ENCODE measurements at regions not wholly inside any gene's neighbourhood (a gene's known extent, or its start where the extent isn't known, plus 50 kb on each side); places are given as distances from the start of the nearest gene placed in this dataset.

GRCh38 chr1:60746278-60746791, 336.0 kb upstream of the NFIA start:
- Histone ChIP-seq H3K4me3 (ENCODE audit: low read depth, low read length) (no peak overlapping the region), H3K9me3 (ENCODE audit: control insufficient read depth, insufficient read depth, low read depth, low read length) (no peaks in the 10 kb centered on the region), H3K27ac (ENCODE audit: extremely low read depth, low read depth, low read length) (no peak overlapping the region), H3K36me3 (ENCODE audit: control insufficient read depth in 2 of 2, insufficient read depth in 1 of 2, low read length in 2 of 2) (no peaks in the 10 kb centered on the region), H3K4me1 (ENCODE audit: control insufficient read depth, insufficient read depth, low read length) (no peaks in the 10 kb centered on the region)
- TF ChIP-seq ZNF513 (tag by site-specific recombination; IDR thresholded peaks at IDR 0.05) (no peak), ZNF549 (tag by site-specific recombination; IDR thresholded peaks at IDR 0.05) (no peak), ZNF571 (tag by site-specific recombination; IDR thresholded peaks at IDR 0.05) (no peak), ZNF704 (tag by site-specific recombination; IDR thresholded peaks at IDR 0.05) (no peak), ZNF510 (tag by site-specific recombination; IDR thresholded peaks at IDR 0.05; ENCODE audit: insufficient replicate concordance) (no peak), ZNF155 (tag by site-specific recombination; IDR thresholded peaks at IDR 0.05) (no peak), SP7 (tag by site-specific recombination; IDR thresholded peaks at IDR 0.05) (no peak)
- ChIA-PET CTCF (no interaction called here), POLR2A (no interaction called here)

- no peak for TF ChIP-seq TCF7L2 (IDR thresholded peaks at IDR 0.05; ENCODE audit: borderline replicate concordance, low read depth, low read length)
- TF ChIP-seq ZFP69B (tag by site-specific recombination; IDR thresholded peaks at IDR 0.05): no peak
- TF ChIP-seq ZNF280D (tag by site-specific recombination; IDR thresholded peaks at IDR 0.05): no peak
- TF ChIP-seq ZNF302 (tag by site-specific recombination; IDR thresholded peaks at IDR 0.05; ENCODE audit: low read depth): no peak
- no peak for TF ChIP-seq ZNF785 (tag by site-specific recombination; IDR thresholded peaks at IDR 0.05)
- no peak for TF ChIP-seq ZNF174 (tag by site-specific recombination; IDR thresholded peaks at IDR 0.05)
- TF ChIP-seq ZNF747 (tag by site-specific recombination; IDR thresholded peaks at IDR 0.05): no peak
- TF ChIP-seq ZNF529 (tag by site-specific recombination; IDR thresholded peaks at IDR 0.05; ENCODE audit: insufficient replicate concordance): no peak
- no peak for TF ChIP-seq ZNF555 (tag by site-specific recombination; conservative IDR thresholded peaks at IDR 0.05)
- TF ChIP-seq ZNF311 (tag by site-specific recombination; IDR thresholded peaks at IDR 0.05; ENCODE audit: borderline replicate concordance): no peak
- no peak for TF ChIP-seq ATF2 (tag by site-specific recombination; IDR thresholded peaks at IDR 0.05; ENCODE audit: low read depth)
- TF ChIP-seq ZNF596 (tag by site-specific recombination; IDR thresholded peaks at IDR 0.05): no peak
- no peak for TF ChIP-seq ZBTB8A (tag by site-specific recombination; IDR thresholded peaks at IDR 0.05)
- no peak for TF ChIP-seq TSHZ1 (tag by site-specific recombination; IDR thresholded peaks at IDR 0.05; ENCODE audit: borderline replicate concordance)
- TF ChIP-seq GLIS1 (tag by site-specific recombination; IDR thresholded peaks at IDR 0.05): no peak
- no peak for TF ChIP-seq ZNF239 (tag by site-specific recombination; IDR thresholded peaks at IDR 0.05)
- ChIA-PET POLR2A (no interaction called here), CTCF (interaction anchor here (1.9 kb wide), 1 partner anchor 19 kb away, joined by 4 read pairs; no protein-coding TSS in a partner anchor)
- Histone ChIP-seq H3K4me1 (ENCODE audit: control insufficient read depth, insufficient read depth, low read length) (no peaks in the 10 kb centered on the region), H3K27ac (ENCODE audit: extremely low read depth, low read depth, low read length) (no peak overlapping the region), H3K36me3 (ENCODE audit: control insufficient read depth in 2 of 2, insufficient read depth in 1 of 2, low read length in 2 of 2) (no peaks in the 10 kb centered on the region), H3K4me3 (ENCODE audit: low read depth, low read length) (no peak overlapping the region), H3K9me3 (ENCODE audit: control insufficient read depth, insufficient read depth, low read depth, low read length) (no peaks in the 10 kb centered on the region)
Measured at GRCh38 chr1:60745484-60745883, 336.9 kb upstream of the NFIA start.

All from HEK293 (cell line).